CD4-positive, alpha-beta T cell treated with Interleukin-15 for 4 hours (primary cell): ENCODE measurements at regions not wholly inside any gene's neighbourhood (a gene's known extent, or its start where the extent isn't known, plus 50 kb on each side); places are given as distances from the start of the nearest gene placed in this dataset.
"Not testable (repeated sequence)": the region's sequence is repeated elsewhere in the genome, so short reads cannot be mapped to it uniquely, and the experiment has no call there.

Experiments
- DNase-seq: peaks from one replicate; pipeline ENCODE4 v3.0.0-alpha.2; 2020; ENCODE audit warnings: low spot score

- no peak for DNase-seq
Measured at GRCh38 chr7:92972441-92972840, 136.1 kb upstream of the CDK6 start.

- DNase-seq = no peak
Measured at GRCh38 chr7:92969061-92969460, 132.7 kb upstream of the CDK6 start.

- no peak for DNase-seq
Measured at GRCh38 chr7:92968502-92968901, 132.1 kb upstream of the CDK6 start.

GRCh38 chr7:92967238-92967637, 130.9 kb upstream of the CDK6 start:
- DNase-seq = no peak

- DNase-seq = no peak
Measured at GRCh38 chr7:92964141-92964540, 127.8 kb upstream of the CDK6 start.

GRCh38 chr7:92963566-92963965, 127.2 kb upstream of the CDK6 start:
- DNase-seq = no peak

- DNase-seq = no peak
Measured at GRCh38 chr7:92961961-92962360, 125.6 kb upstream of the CDK6 start.

- DNase-seq = no peak
Measured at GRCh38 chr7:92956575-92956974, 120.2 kb upstream of the CDK6 start.

GRCh38 chr7:92955081-92955480, 118.7 kb upstream of the CDK6 start:
- no peak for DNase-seq

- DNase-seq = no peak
Measured at GRCh38 chr7:92953657-92954056, 117.3 kb upstream of the CDK6 start.

GRCh38 chr7:92949748-92950147, 113.4 kb upstream of the CDK6 start:
- DNase-seq = no peak

GRCh38 chr7:92945840-92946239, 109.5 kb upstream of the CDK6 start:
- DNase-seq = no peak

GRCh38 chr7:92944633-92945032, 108.3 kb upstream of the CDK6 start:
- DNase-seq = no peak

- DNase-seq = not testable (repeated sequence)
Measured at GRCh38 chr7:92942706-92943105, 106.3 kb upstream of the CDK6 start.

- no peak for DNase-seq
Measured at GRCh38 chr7:92939666-92940360, 103.4 kb upstream of the CDK6 start.

GRCh38 chr7:92934096-92934495, 97.7 kb upstream of the CDK6 start:
- DNase-seq = no peak

- DNase-seq = no peak
Measured at GRCh38 chr7:92932450-92932849, 96.1 kb upstream of the CDK6 start.

- no peak for DNase-seq
Measured at GRCh38 chr7:92930404-92930803, 94.0 kb upstream of the CDK6 start.

GRCh38 chr7:92926697-92927044, 90.3 kb upstream of the CDK6 start:
- DNase-seq = no peak

GRCh38 chr7:92925876-92926696, 89.7 kb upstream of the CDK6 start:
- no peak for DNase-seq

GRCh38 chr7:92924800-92925199, 88.4 kb upstream of the CDK6 start:
- no peak for DNase-seq

GRCh38 chr7:92917230-92917629, 80.9 kb upstream of the CDK6 start:
- no peak for DNase-seq

- no peak for DNase-seq
Measured at GRCh38 chr7:92916770-92917224, 80.4 kb upstream of the CDK6 start.

GRCh38 chr7:92915348-92915747, 79.0 kb upstream of the CDK6 start:
- DNase-seq = no peak
